Fibroblast of the conjunctiva (primary cell): ENCODE measurements at regions not wholly inside any gene's neighbourhood (a gene's known extent, or its start where the extent isn't known, plus 50 kb on each side); places are given as distances from the start of the nearest gene placed in this dataset.
"Not testable (repeated sequence)": the region's sequence is repeated elsewhere in the genome, so short reads cannot be mapped to it uniquely, and the experiment has no call there.

Experiments used
- DNase-seq: peaks from one replicate; pipeline ENCODE4 v3.0.0-alpha.2; 2010; ENCODE audit warnings: low read depth

- DNase-seq = no peak
These were observed 100.4 kb downstream of the PSMG1 start for GRCh38 chr21:39082656-39083376.

GRCh38 chr21:39080366-39080765, 102.9 kb downstream of the PSMG1 start:
- DNase-seq = no peak

- no peak for DNase-seq
These were observed 103.6 kb downstream of the PSMG1 start for GRCh38 chr21:39079617-39080016.

GRCh38 chr21:39078322-39079065, 104.8 kb downstream of the PSMG1 start:
- DNase-seq = no peak

GRCh38 chr21:39077876-39078275, 105.4 kb downstream of the PSMG1 start:
- DNase-seq = no peak

- DNase-seq = no peak
These were observed 108.7 kb downstream of the PSMG1 start for GRCh38 chr21:39074508-39074907.

GRCh38 chr21:39073717-39074116, 109.5 kb downstream of the PSMG1 start:
- peak; percentile 76 for DNase-seq

GRCh38 chr21:39073063-39073462, 110.2 kb downstream of the PSMG1 start:
- DNase-seq = no peak

GRCh38 chr21:39072468-39072867, 110.8 kb downstream of the PSMG1 start:
- no peak for DNase-seq

GRCh38 chr21:39071623-39072214, 111.5 kb downstream of the PSMG1 start:
- DNase-seq = no peak

GRCh38 chr21:39069856-39070255, 113.4 kb downstream of the PSMG1 start:
- not testable (repeated sequence) for DNase-seq

- no peak for DNase-seq
These were observed 116.1 kb downstream of the PSMG1 start for GRCh38 chr21:39066829-39067780.

GRCh38 chr21:39065917-39066316, 117.3 kb downstream of the PSMG1 start:
- DNase-seq = no peak

- no peak for DNase-seq
These were observed 118.8 kb downstream of the PSMG1 start for GRCh38 chr21:39064325-39065012.

GRCh38 chr21:39063517-39063916, 119.7 kb downstream of the PSMG1 start:
- no peak for DNase-seq

GRCh38 chr21:39062196-39062595, 121.1 kb downstream of the PSMG1 start:
- no peak for DNase-seq

- DNase-seq = no peak
These were observed 121.5 kb downstream of the PSMG1 start for GRCh38 chr21:39061766-39062165.

GRCh38 chr21:39060485-39061083, 122.7 kb downstream of the PSMG1 start:
- DNase-seq = no peak

- no peak for DNase-seq
These were observed 126.1 kb downstream of the PSMG1 start for GRCh38 chr21:39057121-39057520.

GRCh38 chr21:39056636-39057035, 126.6 kb downstream of the PSMG1 start:
- DNase-seq = no peak

GRCh38 chr21:39055167-39055767, 128.0 kb downstream of the PSMG1 start:
- no peak for DNase-seq
